GM12874 (cell line): ENCODE measurements at regions not wholly inside any gene's neighbourhood (a gene's known extent, or its start where the extent isn't known, plus 50 kb on each side); places are given as distances from the start of the nearest gene placed in this dataset.

Source experiments
- TF ChIP-seq, protein P1 (sequence below): IDR thresholded peaks from 2 replicates; pipeline ENCODE4 v1.5.1; 2011; ENCODE audit warnings: low read depth, mild to moderate bottlenecking, control low read depth, low read length, moderate library complexity; ENCODE audit not compliant: insufficient read depth

DNA sequence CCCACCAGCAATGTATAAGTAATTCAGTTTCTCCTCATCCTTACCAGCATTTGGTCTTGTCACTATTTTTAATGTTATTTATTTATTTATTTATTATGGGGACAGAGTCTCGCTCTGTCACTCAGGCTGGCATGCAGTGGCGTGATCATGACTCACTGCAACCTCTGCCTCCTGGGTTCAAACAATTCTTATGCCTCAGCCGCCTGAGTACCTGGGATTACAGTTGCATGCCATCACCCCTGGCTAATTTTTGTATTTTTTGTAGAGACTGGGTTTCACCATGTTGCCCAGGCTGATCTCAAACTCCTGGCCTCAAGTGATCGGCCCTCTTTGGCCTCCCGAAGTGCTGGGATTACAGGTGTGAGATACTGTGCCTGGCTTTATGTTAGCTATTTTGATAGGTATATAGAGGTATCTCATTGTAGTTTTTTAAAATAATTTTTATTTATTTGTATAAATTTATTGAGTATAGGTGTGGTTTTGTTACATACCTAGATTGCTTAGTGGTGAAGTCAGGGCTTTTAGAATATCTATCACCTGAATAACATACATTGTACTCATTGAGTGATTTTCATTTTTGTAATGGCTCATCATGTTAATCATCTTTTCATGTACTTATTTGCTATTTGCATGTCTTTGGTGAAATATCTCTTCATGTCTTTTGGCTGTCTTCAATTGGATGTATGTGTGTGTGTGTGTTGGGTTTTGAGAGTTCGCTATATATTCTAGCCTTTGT lies 53.3 kb downstream of the TANC2 start:
- TF ChIP-seq, protein P1, sequence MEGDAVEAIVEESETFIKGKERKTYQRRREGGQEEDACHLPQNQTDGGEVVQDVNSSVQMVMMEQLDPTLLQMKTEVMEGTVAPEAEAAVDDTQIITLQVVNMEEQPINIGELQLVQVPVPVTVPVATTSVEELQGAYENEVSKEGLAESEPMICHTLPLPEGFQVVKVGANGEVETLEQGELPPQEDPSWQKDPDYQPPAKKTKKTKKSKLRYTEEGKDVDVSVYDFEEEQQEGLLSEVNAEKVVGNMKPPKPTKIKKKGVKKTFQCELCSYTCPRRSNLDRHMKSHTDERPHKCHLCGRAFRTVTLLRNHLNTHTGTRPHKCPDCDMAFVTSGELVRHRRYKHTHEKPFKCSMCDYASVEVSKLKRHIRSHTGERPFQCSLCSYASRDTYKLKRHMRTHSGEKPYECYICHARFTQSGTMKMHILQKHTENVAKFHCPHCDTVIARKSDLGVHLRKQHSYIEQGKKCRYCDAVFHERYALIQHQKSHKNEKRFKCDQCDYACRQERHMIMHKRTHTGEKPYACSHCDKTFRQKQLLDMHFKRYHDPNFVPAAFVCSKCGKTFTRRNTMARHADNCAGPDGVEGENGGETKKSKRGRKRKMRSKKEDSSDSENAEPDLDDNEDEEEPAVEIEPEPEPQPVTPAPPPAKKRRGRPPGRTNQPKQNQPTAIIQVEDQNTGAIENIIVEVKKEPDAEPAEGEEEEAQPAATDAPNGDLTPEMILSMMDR, result no peak

DNA sequence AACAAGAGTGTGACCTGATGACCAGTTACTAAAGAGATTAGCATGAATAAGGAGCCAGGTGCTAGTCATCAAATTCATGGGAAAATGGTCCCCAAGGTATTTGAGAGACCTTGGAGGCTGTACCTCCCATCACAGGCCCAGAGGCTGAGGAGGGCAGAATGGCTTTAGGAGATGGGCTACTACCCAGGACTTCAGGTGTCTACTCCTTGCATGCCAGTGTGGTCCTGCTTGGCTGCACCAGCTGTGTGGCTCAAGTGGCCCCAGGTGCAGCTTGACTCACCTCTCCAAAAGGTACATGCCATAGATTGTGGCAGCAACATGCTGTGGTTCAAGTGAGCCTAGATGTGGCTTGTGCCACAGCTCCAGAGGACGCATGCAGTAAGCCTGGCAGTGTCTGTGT lies 56.5 kb downstream of the TANC2 start:
- TF ChIP-seq, protein P1, result no peak

DNA sequence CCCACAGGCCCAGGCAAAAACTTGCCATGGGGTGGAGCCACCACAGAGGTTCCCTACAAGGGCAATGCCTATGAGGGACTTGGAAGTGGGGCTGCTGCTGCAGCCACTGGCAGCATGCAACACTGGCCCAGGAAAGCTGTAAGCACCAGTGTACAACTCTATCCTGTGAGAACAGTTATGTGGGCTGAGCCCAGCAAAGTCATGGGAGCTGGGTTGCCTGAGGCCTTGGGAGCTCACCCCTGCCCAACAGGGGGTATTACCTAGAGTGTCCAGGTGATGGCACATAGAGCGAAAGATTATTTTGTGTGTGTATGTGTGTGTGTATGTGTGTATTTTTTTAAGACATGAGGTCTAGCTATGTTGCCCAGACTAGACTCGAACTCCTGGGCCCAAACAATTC lies 57.0 kb downstream of the TANC2 start:
- TF ChIP-seq, protein P1, result no peak

DNA sequence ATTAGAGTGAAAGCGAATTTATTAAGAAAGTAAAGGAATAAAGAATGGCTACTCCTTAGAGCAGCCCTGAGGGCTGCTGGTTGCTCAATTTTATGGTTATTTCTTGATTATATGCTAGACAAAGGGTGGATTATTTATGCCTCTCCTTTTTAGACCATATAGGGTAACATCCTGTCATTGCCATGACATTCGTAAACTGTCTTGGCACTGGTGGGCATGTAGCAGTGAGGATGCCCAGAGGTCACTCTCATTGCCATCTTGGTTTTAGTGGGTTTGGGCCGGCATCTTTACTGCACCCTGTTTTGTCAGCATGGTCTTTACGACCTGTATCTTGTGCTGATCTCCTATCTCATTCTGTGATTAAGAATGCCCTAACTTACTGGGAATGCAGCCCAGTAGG lies 58.2 kb downstream of the TANC2 start:
- TF ChIP-seq, protein P1, result no peak

DNA sequence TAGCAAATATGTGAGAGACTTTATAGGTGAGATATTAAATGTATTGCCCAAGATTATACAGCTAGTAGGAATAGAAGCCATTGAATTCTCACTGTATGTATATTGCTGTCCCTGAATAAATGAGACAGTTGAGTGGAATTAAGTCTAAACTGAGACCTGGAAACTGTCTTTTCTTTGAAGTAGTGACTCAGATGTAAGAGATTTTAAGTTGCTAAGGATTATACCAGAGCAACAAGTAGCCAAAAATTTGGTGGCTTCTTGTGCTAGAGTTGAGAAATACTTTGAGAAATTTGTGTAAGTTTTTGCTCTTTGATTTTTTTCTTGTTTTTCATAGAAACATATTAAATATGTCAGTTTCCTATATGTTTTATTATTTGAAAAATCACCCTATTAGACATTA lies 58.7 kb downstream of the TANC2 start:
- TF ChIP-seq, protein P1, result no peak

DNA sequence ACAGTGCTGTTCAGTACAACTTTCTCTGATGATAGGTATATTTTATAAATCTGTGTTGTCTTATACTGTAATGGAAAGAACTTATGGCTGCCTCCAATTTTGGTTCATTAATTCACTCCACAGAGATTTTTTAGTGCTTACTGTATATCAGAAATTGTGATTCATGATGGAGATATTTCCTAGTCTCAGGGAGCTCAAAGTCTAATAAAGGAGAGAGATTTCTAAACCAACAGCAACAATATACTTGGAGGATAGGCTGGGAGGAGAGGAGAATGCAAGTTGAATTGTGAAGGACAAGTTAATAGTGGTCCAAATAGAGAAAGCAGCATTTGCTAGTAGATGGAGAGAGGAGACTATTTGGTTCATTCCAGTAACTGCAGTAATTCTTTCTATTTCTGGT lies 63.5 kb downstream of the TANC2 start:
- TF ChIP-seq, protein P1, result no peak

DNA sequence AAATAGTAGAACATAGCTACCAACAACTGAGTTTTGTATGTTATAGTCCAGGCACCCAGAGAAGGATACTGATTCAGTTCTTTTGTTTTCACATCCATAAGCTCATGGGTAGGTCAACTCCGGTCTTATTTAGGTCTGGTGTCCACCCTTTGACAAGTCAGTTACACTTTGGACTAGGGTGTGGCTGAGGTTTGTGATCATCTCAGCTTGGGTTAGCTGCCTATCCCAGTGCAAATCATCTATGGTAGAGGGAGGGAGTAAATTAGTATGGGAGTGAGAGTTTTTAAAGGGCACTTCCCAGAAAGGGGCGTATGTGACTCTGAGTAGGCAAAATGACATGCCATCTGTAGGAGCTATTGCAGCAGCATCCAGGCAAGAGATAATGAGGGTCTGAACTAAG lies 66.1 kb downstream of the TANC2 start:
- TF ChIP-seq, protein P1, result no peak

DNA sequence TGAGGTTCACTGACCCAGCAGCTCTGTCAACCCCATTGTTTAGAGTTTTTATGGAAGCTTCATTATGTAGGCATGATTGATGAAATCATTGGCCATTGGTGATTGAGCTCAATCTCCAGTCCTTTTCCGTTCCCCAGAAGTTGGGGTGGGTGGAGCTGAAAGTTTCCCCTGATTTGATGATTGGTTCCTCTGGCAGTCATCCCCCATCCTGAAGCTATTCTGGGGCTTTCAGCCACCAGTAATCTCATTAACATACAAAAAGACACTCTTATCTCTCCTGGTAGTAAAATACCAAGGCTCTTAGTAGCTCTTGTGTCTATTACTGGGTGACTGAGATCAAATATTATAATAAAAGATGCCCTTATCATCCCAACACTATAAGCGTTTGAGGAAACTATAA lies 67.1 kb downstream of the TANC2 start:
- TF ChIP-seq, protein P1, result no peak
